Esophagus squamous epithelium (tissue), 5 donors: ENCODE measurements at regions not wholly inside any gene's neighbourhood (a gene's known extent, or its start where the extent isn't known, plus 50 kb on each side); places are given as distances from the start of the nearest gene placed in this dataset.

Experiments
- DNase-seq: peaks from one replicate; lab custom pipeline; 2025; lab: John Stamatoyannopoulos, UW
- H3K27ac ChIP-seq, 4 donors: fragments of 200-600 bp; sonication (generic); one replicate each; pipeline ENCODE4 v1.5.1; 2016 to 2019; ENCODE audit warnings: mild to moderate bottlenecking in 1 of 4
- H3K27me3 ChIP-seq, 4 donors: fragments of 200-600 bp; sonication (generic); 1 replicate in 3 of 4; 2 replicates in 1 of 4; pipeline versions ENCODE4 v1.5.1 to v1.6.0; 2017 to 2021; ENCODE audit warnings: antibody characterized with exemption in 1 of 4
- H3K36me3 ChIP-seq, 3 donors: fragments of 200-600 bp; sonication (generic); one replicate each; pipeline ENCODE4 v1.5.1; 2016 to 2019
- H3K4me1 ChIP-seq, 3 donors: fragments of 200-600 bp; sonication (generic); one replicate each; pipeline ENCODE4 v1.5.1; 2017 to 2019
- H3K4me3 ChIP-seq, 4 donors: fragments of 200-600 bp; sonication (generic); 1 replicate in 3 of 4; 2 replicates in 1 of 4; pipeline ENCODE4 v1.5.1; 2016 to 2019; ENCODE audit warnings: mild to moderate bottlenecking in 2 of 4, moderate library complexity in 1 of 4
- H3K9me3 ChIP-seq, 3 donors: fragments of 200-600 bp; sonication (generic); one replicate each; pipeline ENCODE4 v1.5.1; 2016 to 2019
- CTCF ChIP-seq, 6 experiments: fragments of 450-650 bp in 4 of 6; fragments of 200-600 bp in 2 of 6; sonication (generic) in 2 of 6; IDR thresholded peaks; one replicate each; pipeline ENCODE4 v1.5.1; 2016 to 2019; ENCODE audit warnings: antibody characterized with exemption in 6 of 6, mild to moderate bottlenecking in 4 of 6, moderate library complexity in 4 of 6
- POLR2A ChIP-seq, 4 donors: fragments of 450-650 bp; IDR thresholded peaks; one replicate each; pipeline ENCODE4 v1.6.1; 2017; ENCODE audit warnings: antibody characterized with exemption in 4 of 4, mild to moderate bottlenecking in 4 of 4, moderate library complexity in 3 of 4
- WGBS, 2 donors: methylation state at CpG; one replicate each; pipeline ENCODE4 v1.1.5; 2018; 5-methylcytosine and 5-hydroxymethylcytosine counted together
- intact Hi-C: fragments of 100-400 bp; cut with DNase I; formaldehyde crosslinking; loops from one replicate; pipeline ENCODE4 v1.15.0; 2022
- donor health status: DM: yes; HTN: yes; CAD: no.

DNA sequence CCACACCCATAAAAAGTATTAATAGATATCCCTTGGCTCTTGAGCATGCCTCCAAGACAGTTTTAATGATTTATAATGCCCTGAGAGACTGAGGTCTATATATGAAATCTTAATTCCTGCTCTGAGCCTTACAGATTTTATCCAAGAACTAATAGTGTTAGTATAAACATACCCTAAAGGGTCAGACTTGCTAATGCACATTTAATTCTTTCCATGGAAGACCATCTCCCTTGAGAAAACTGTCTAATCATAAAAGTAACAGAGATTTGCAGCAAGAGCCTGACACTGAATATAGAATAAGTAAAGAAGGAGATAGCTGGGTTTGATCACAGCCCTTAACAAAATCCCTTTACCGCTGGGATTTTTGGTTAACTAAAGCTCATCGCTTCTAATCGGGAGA lies 650.8 kb upstream of the KLF12 start:
- intact Hi-C loops, result no loop called here
- Histone ChIP-seq H3K27ac (no peak overlapping the region), H3K4me3 (no peak overlapping the region), H3K36me3 (no peaks in the 10 kb centered on the region), H3K9me3 (no peaks in the 10 kb centered on the region), H3K4me1 (no peaks in the 10 kb centered on the region), H3K27me3 (no peaks in the 10 kb centered on the region)
- WGBS, 2 donors, result 66 to 68% methylated on average over 3 of the region's 3 CpGs
- TF ChIP-seq POLR2A (IDR thresholded peaks at IDR 0.05) (no peak), CTCF (IDR thresholded peaks at IDR 0.05) (no peak)
- no peak for DNase-seq

GRCh38 chr13:74778946-74779345 lies 644.7 kb upstream of the KLF12 start:
- TF ChIP-seq CTCF (IDR thresholded peaks at IDR 0.05), result no peak
- TF ChIP-seq POLR2A (IDR thresholded peaks at IDR 0.05), result no peak
- H3K27ac ChIP-seq, result no peak overlapping the region
- no peak overlapping the region for H3K4me3 ChIP-seq
- H3K36me3 ChIP-seq, result no peaks in the 10 kb centered on the region
- no peaks in the 10 kb centered on the region for H3K4me1 ChIP-seq
- DNase-seq, result no peak
- intact Hi-C loops, result no loop called here
- H3K9me3 ChIP-seq, result no peaks in the 10 kb centered on the region
- no peaks in the 10 kb centered on the region for H3K27me3 ChIP-seq
- WGBS, 2 donors, result 41 to 51% methylated on average over 2 of the region's 2 CpGs

DNA sequence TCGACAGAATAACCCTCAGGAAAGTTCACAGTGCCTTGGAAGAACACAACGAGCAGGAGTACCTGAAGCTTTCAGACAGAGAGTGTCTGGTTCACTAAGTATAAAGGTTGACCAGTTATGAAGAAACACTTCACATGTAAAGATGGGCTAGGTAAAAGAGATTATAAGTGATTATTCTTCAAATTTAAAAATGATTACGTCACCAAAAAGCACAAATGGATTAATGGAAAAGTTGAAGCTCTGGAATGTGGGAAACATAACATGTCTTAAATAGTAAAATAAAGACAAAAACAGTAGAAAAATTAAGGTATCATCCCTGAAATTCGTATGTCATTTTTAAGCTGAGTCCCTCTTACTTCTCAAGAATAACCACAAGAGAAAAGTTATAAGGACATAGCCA lies 643.9 kb upstream of the KLF12 start:
- Histone ChIP-seq H3K9me3 (no peaks in the 10 kb centered on the region), H3K4me3 (no peak overlapping the region), H3K4me1 (no peaks in the 10 kb centered on the region), H3K27ac (no peak overlapping the region), H3K36me3 (no peaks in the 10 kb centered on the region), H3K27me3 (no peaks in the 10 kb centered on the region)
- intact Hi-C loops, result no loop called here
- TF ChIP-seq POLR2A (IDR thresholded peaks at IDR 0.05) (no peak), CTCF (IDR thresholded peaks at IDR 0.05) (no peak)
- no peak for DNase-seq
- 55 to 64% methylated on average over 4 of the region's 4 CpGs for WGBS, 2 donors

DNA sequence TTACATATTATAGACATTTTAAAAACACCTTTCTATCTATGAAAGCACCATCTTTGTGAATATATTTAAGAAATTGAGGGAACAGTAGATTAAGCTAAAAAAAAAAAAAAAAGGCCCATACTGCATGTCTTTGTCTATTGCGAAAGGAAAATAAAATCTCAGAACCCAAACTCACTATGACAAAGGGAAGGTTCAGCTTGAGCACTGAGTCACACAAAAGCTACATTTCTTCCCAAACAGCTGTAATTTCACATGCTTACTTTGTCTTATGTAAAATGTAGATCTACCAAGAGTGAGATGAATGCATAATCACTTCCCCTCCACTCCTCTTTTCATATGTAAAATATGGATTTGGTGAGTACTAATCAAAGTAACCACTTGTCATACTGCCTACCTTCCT lies 640.1 kb upstream of the KLF12 start:
- Histone ChIP-seq H3K36me3 (no peaks in the 10 kb centered on the region), H3K9me3 (no peaks in the 10 kb centered on the region), H3K4me3 (no peak overlapping the region), H3K27ac (no peak overlapping the region), H3K27me3 (no peaks in the 10 kb centered on the region), H3K4me1 (no peaks in the 10 kb centered on the region)
- intact Hi-C loops, result no loop called here
- DNase-seq, result no peak
- TF ChIP-seq CTCF (IDR thresholded peaks at IDR 0.05), result no peak
- no peak for TF ChIP-seq POLR2A (IDR thresholded peaks at IDR 0.05)
- WGBS, 2 donors, result 91 to 95% methylated on average over 1 of the region's 1 CpG

- no peaks in the 10 kb centered on the region for H3K27me3 ChIP-seq
- no peak overlapping the region for H3K4me3 ChIP-seq
- H3K27ac ChIP-seq, result no peak overlapping the region
- TF ChIP-seq CTCF (IDR thresholded peaks at IDR 0.05), result no peak
- TF ChIP-seq POLR2A (IDR thresholded peaks at IDR 0.05), result no peak
- intact Hi-C loops, result no loop called here
- no peaks in the 10 kb centered on the region for H3K36me3 ChIP-seq
- WGBS, 2 donors, result 74 to 75% methylated on average over 1 of the region's 1 CpG
- no peak for DNase-seq
- no peaks in the 10 kb centered on the region for H3K4me1 ChIP-seq
- no peaks in the 10 kb centered on the region for H3K9me3 ChIP-seq
Observed at GRCh38 chr13:74773248-74773647, 639.0 kb upstream of the KLF12 start.
